Erythroblast (primary cell): ENCODE measurements at regions not wholly inside any gene's neighbourhood (a gene's known extent, or its start where the extent isn't known, plus 50 kb on each side); places are given as distances from the start of the nearest gene placed in this dataset.

ENCODE experiments used
- GATA1 ChIP-seq: IDR thresholded peaks from 2 replicates; pipeline ENCODE4 v1.6.1; 2011; ENCODE audit warnings: low read depth, mild to moderate bottlenecking, control low read depth, low read length, moderate library complexity
- POLR2A ChIP-seq: IDR thresholded peaks from 2 replicates; pipeline ENCODE4 v1.6.1; 2011; ENCODE audit warnings: mild to moderate bottlenecking, low read length

- no peak for TF ChIP-seq POLR2A
- no peak for TF ChIP-seq GATA1
Observed at GRCh38 chrX:122279746-122280145, 904.3 kb upstream of the GRIA3 start.
